Esophagus muscularis mucosa (tissue), 4 donors: ENCODE measurements at regions not wholly inside any gene's neighbourhood (a gene's known extent, or its start where the extent isn't known, plus 50 kb on each side); places are given as distances from the start of the nearest gene placed in this dataset.

Experiments used
- DNase-seq: peaks from one replicate; pipeline ENCODE4 v3.0.0-alpha.2; 2017; ENCODE audit errors: extremely low spot score
- H3K27ac ChIP-seq, 4 donors: fragments of 200-600 bp; sonication (generic); replicated peaks in 1 of 4; 1 replicate in 3 of 4; 2 replicates in 1 of 4; pipeline ENCODE4 v1.5.1; 2016 to 2019; ENCODE audit warnings: mild to moderate bottlenecking in 1 of 4
- H3K27me3 ChIP-seq, 4 donors: fragments of 200-600 bp; sonication (generic); one replicate each; pipeline versions ENCODE4 v1.5.1 to v1.6.0; 2016 to 2019
- H3K36me3 ChIP-seq, 4 donors: fragments of 200-600 bp; sonication (generic); one replicate each; pipeline ENCODE4 v1.5.1; 2016 to 2019
- H3K4me1 ChIP-seq, 4 donors: fragments of 200-600 bp; sonication (generic); one replicate each; pipeline ENCODE4 v1.5.1; 2016 to 2019
- H3K4me3 ChIP-seq, 4 donors: fragments of 200-600 bp; sonication (generic); 1 replicate in 2 of 4; 2 replicates in 2 of 4; pipeline ENCODE4 v1.5.1; 2016 to 2019; ENCODE audit warnings: mild to moderate bottlenecking in 4 of 4, moderate library complexity in 1 of 4
- H3K9me3 ChIP-seq, 4 donors: fragments of 200-600 bp; sonication (generic); 1 replicate in 3 of 4; 2 replicates in 1 of 4; pipeline ENCODE4 v1.5.1; 2016 to 2019
- EP300 ChIP-seq: sonication (generic); formaldehyde crosslinking; IDR thresholded peaks from one replicate; pipeline ENCODE4 v1.6.1; 2017; ENCODE audit warnings: antibody characterized with exemption
- POLR2A ChIP-seq: fragments of 450-650 bp; IDR thresholded peaks from one replicate; pipeline ENCODE4 v1.6.1; 2017; ENCODE audit warnings: antibody characterized with exemption, moderate library complexity, mild to moderate bottlenecking, low read depth
- POLR2AphosphoS5 ChIP-seq, 2 donors: sonication (generic); formaldehyde crosslinking; IDR thresholded peaks; one replicate each; pipeline ENCODE4 v1.6.1; 2017; ENCODE audit warnings: antibody characterized with exemption in 2 of 2
- WGBS: methylation state at CpG from one replicate; pipeline ENCODE4 v1.1.5; 2018; 5-methylcytosine and 5-hydroxymethylcytosine counted together
- intact Hi-C: fragments of 100-400 bp; cut with DNase I; formaldehyde crosslinking; loops from one replicate; pipeline ENCODE4 v1.15.1; 2023
- TF ChIP-seq, protein P1 (sequence below), 3 experiments: fragments of 200-600 bp in 2 of 3; fragments of 450-650 bp in 1 of 3; sonication (generic) in 2 of 3; IDR thresholded peaks; one replicate each; pipeline ENCODE4 v1.5.1; 2017 to 2019; ENCODE audit warnings: antibody characterized with exemption in 3 of 3, mild to moderate bottlenecking in 2 of 3, moderate library complexity in 1 of 3

DNA sequence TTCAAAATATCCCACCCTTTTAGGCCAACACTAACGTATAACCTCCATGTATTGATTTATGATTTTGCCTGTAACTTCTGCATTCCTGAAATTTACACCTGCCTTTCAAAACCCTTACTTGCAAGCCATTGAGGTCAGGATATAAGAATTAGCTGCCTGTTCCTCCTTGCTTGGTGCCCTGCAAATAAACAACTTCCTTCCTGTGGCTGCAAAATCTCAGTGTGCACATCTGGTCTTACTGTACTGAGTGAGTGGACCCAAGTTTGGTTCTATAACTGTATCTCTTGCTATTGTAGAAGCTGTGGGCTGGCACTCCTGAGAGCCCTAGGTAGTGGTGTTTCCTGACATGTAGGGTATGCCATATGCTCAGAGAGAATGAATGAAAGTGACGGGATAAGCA, 191.1 kb upstream of the RASGRP1 start:
- intact Hi-C loops: no loop called here
- no peaks in the 10 kb centered on the region for H3K4me1 ChIP-seq
- no peak for TF ChIP-seq POLR2A
- TF ChIP-seq EP300: no peak
- no peak for TF ChIP-seq POLR2AphosphoS5 (IDR thresholded peaks at IDR 0.05)
- TF ChIP-seq, protein P1, sequence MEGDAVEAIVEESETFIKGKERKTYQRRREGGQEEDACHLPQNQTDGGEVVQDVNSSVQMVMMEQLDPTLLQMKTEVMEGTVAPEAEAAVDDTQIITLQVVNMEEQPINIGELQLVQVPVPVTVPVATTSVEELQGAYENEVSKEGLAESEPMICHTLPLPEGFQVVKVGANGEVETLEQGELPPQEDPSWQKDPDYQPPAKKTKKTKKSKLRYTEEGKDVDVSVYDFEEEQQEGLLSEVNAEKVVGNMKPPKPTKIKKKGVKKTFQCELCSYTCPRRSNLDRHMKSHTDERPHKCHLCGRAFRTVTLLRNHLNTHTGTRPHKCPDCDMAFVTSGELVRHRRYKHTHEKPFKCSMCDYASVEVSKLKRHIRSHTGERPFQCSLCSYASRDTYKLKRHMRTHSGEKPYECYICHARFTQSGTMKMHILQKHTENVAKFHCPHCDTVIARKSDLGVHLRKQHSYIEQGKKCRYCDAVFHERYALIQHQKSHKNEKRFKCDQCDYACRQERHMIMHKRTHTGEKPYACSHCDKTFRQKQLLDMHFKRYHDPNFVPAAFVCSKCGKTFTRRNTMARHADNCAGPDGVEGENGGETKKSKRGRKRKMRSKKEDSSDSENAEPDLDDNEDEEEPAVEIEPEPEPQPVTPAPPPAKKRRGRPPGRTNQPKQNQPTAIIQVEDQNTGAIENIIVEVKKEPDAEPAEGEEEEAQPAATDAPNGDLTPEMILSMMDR (IDR thresholded peaks at IDR 0.05): no peak
- DNase-seq: no peak
- no peaks in the 10 kb centered on the region for H3K36me3 ChIP-seq
- WGBS: 82% methylated on average over 2 of the region's 2 CpGs
- no peak overlapping the region for H3K4me3 ChIP-seq
- H3K27ac ChIP-seq: no peak overlapping the region
- no peaks in the 10 kb centered on the region for H3K9me3 ChIP-seq
- no peaks in the 10 kb centered on the region for H3K27me3 ChIP-seq

DNA sequence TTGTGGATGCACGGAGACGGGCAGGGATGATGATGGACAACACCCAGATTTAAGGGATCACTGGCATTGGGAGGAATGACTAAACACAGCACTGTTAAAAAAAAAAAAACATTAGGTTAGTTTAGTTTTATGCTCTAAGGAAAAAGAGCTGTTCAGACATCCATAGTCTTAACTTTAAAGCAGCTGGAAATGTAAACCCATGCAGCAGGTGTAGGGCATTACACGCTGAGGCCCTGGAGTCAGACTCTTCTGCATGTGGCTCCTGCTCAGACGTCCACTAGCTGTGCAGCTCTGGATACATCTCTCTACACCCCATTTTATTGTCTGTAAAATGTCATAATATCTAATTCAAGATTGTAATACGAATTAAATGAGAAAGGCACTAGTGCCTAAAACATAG, 191.8 kb upstream of the RASGRP1 start:
- Histone ChIP-seq H3K4me3 (no peak overlapping the region), H3K27ac (no peak overlapping the region), H3K9me3 (no peaks in the 10 kb centered on the region), H3K27me3 (no peaks in the 10 kb centered on the region), H3K36me3 (no peaks in the 10 kb centered on the region), H3K4me1 (no peaks in the 10 kb centered on the region)
- no peak for DNase-seq
- intact Hi-C loops: no loop called here
- no peak for TF ChIP-seq POLR2A
- TF ChIP-seq POLR2AphosphoS5 (IDR thresholded peaks at IDR 0.05): no peak
- TF ChIP-seq, protein P1 (IDR thresholded peaks at IDR 0.05): no peak
- no peak for TF ChIP-seq EP300
- WGBS: 87% methylated on average over 5 of the region's 5 CpGs

DNA sequence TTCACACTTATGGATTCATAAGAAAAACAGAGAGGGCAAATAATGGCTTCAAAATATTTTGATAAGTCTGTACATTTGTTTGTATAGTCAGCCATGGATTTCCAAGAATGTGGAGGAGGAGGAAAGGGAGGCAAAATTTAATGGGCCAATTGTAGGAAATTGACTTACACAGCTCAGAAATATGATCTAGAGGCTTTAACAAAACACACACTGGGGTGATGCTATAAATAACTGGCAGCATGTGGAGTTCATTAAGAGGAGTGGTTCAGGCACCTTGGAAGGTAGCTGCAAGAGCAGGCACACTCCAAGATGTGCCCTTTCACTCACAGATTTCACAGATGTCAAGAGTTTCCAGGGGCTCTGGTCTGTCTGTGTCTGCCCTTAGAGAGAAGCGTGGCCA, 193.4 kb upstream of the RASGRP1 start:
- H3K27ac ChIP-seq: no peak overlapping the region
- H3K4me1 ChIP-seq: no peaks in the 10 kb centered on the region
- H3K4me3 ChIP-seq: no peak overlapping the region
- no peaks in the 10 kb centered on the region for H3K27me3 ChIP-seq
- intact Hi-C loops: no loop called here
- 100% methylated on average over 1 of the region's 1 CpG for WGBS
- TF ChIP-seq POLR2A: no peak
- no peak for TF ChIP-seq POLR2AphosphoS5 (IDR thresholded peaks at IDR 0.05)
- no peak for TF ChIP-seq EP300
- TF ChIP-seq, protein P1 (IDR thresholded peaks at IDR 0.05): no peak
- H3K9me3 ChIP-seq: no peaks in the 10 kb centered on the region
- DNase-seq: no peak
- H3K36me3 ChIP-seq: no peaks in the 10 kb centered on the region

DNA sequence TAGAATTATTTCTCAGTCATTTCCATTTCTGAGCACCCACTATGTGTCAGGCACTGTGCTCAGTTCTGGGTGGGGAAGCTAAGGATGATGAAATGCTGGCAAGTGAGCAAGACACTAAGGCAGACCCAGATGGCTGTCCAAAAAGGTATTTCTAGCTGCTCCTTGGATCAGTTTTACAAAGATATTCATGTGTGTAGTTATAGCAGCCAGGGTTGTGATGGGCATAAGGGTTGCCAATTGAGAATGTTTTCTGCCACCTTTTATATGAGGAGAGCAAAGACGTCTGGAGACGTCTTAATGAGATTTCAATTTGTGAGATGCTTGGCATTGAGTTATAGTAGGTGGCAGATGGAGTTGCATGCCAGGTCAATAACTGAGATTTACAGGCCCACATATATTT, 197.1 kb upstream of the RASGRP1 start:
- no peak for DNase-seq
- Histone ChIP-seq H3K4me1 (no peaks in the 10 kb centered on the region), H3K36me3 (no peaks in the 10 kb centered on the region), H3K4me3 (no peak overlapping the region), H3K27me3 (no peaks in the 10 kb centered on the region), H3K27ac (no peak overlapping the region), H3K9me3 (no peaks in the 10 kb centered on the region)
- TF ChIP-seq POLR2AphosphoS5 (IDR thresholded peaks at IDR 0.05) (no peak), POLR2A (no peak), EP300 (no peak)
- TF ChIP-seq, protein P1 (IDR thresholded peaks at IDR 0.05): no peak
- 89% methylated on average over 2 of the region's 2 CpGs for WGBS
- intact Hi-C loops: no loop called here

DNA sequence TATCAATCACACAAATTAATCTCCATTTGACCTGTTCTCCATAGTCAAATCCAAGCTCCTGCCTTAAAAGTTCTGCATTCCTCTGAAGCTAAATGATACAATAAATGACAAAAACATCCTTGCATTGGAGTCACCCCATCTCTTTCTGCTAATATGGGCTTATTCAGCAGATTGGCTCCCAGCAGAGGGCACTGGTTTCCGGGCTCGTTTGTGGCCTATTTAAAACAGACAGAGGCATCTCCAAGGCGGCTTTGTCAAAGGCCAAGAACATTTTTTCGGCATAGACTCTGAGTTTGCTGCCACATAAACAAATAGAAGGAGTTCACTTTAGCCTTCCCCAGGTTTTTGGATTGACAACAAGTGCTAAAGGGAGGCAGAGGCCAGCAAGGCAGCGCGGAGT, 204.4 kb upstream of the RASGRP1 start:
- Histone ChIP-seq H3K27me3 (no peaks in the 10 kb centered on the region), H3K4me1 (peaks cover 0 to 6% (median 3%) of the 10 kb centered on the region in 4 donors), H3K9me3 (no peaks in the 10 kb centered on the region), H3K27ac (no peak overlapping the region), H3K36me3 (no peaks in the 10 kb centered on the region), H3K4me3 (no peak overlapping the region)
- WGBS: 64% methylated on average over 6 of the region's 6 CpGs
- intact Hi-C loops: no loop called here
- DNase-seq: no peak
- TF ChIP-seq EP300: no peak
- TF ChIP-seq, protein P1 (IDR thresholded peaks at IDR 0.05): peak in 2 of 3 experiments; percentile 11 to 16
